ENCODE measurements at regions not wholly inside any gene's neighbourhood (a gene's known extent, or its start where the extent isn't known, plus 50 kb on each side); places are given as distances from the start of the nearest gene placed in this dataset.
"Not testable (repeated sequence)": the region's sequence is repeated elsewhere in the genome, so short reads cannot be mapped to it uniquely, and the experiment has no call there.

DNA sequence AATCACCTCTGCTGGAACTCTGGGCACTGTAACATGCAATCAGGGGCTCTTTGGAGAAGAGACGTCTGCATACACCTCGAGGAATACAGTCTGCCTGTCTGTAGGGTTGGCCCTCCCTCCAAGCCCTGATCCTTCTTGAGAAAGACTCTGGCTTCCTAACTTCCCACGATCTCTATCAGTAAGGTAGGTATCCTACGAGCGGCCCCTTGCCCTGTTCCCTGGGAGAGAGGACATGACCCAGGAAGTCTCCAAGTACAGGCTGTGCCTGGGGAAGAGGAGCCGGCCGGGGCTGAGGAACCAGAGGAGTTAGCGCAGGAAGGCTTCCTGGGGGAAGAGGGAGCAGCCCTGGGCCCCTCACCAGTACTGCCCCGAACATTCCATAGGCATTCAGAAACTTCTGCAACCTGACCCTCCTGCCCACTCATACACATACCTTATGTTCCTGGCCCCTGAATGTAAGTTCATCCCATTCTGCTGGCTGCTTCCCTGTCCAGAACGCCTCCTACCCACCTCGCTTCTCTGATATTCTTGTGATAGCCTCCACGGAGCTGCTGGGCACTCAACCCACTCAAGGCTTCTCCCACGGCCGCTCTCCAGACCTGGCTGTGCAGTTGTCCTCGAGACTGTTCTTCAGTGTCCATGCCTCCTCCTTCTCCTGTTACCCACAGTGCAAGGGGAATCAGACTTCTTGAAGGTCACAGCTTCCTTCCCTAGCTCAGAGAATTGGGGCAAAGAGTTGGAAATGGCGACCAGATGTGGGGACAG, 116.1 kb downstream of the CYP26B1 start:
- DNase-seq, result no peak

DNA sequence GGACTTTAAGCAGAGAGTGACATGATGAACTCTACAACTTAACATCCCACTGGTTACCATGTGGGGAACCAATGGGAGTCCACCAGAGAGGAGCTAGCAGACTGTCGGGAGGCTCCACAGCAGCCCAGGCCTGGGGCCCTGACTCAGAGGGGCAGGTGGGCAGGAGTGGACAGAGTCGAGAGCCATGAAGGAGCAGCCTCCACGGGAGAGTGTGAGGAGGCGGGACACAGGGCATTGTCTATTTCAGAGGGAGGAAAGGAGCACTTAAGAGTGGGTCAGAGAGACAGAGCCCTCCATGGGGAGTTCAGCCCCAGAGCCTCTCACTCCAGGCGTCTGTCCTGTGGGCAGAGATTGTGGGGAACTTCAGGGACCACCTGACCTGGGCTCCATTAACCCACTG, 118.7 kb downstream of the CYP26B1 start:
- DNase-seq, result no peak

GRCh38 chr2:72028351-72028995, 119.2 kb downstream of the CYP26B1 start:
- no peak for DNase-seq

DNA sequence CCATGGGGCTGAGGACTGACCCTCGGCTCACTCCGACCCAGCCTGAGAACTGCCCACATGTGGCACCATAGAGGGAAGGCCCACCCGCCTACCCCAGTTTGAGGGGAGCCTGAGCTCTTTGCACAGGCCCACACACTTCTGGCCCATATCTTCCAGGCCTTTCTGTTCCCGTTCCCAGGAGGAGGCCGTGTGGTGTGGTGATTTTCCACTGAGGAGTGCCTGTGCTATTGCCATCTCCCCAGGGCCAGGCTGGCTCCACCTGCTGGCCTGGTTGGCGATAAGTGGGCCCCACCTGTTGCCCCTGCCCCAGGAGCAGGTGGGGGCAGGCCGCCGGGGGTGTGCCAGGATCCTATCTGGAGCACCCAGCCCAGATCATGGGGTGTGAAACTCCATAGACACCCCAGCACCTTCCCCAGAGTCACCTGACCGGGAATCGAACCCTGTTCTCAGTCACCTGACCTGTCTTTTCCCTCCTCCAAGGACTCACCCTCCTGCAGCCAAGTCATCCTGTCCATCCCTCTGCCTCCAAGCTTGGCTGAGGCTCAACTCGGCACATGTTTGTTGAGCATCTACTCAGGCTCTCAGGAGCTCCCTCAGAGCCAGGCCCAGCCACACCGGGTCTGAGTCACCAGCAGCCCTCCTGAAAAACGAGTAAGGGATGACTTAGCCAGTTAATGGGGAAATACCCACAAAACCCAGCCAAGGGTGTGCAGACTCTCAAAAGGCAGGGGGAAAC, 120.1 kb downstream of the CYP26B1 start:
- DNase-seq, result no peak

GRCh38 chr2:72026819-72027425, 120.7 kb downstream of the CYP26B1 start:
- no peak for DNase-seq

DNA sequence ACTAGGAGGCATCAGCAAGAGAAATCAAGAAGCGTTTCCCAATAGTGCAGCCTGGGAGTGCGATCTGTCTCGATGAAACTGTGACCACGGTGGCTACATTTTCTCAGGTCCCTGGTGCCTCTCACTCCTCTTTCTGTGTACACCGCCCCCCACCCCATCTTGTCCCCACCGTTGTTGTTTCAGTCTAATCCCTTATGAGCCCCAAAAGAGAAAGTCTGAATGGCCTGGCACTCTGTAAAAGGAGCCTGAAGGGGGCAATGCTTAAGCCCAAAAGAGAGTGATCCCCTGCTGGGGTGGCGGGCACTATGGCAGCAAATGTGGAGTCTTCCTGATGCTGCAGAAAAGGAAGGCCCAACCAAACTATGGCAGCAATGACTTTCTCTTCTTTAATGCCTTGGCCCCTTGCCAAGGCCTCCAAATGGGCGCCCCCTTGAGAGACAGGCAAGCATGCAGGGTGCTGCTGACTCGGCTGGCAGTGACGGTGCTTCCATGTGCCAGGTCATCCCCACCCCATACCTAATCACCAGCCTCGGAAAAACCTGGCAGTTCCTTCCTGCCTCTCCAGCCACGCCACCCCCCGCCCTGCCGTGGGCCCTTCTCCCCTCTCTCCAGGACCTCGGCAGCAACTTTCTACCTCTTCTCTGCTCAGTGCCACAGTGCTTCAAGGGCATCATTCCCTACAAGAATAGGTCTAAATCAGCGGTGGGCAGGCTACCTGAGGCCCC, 123.0 kb downstream of the CYP26B1 start:
- no peak for DNase-seq

DNA sequence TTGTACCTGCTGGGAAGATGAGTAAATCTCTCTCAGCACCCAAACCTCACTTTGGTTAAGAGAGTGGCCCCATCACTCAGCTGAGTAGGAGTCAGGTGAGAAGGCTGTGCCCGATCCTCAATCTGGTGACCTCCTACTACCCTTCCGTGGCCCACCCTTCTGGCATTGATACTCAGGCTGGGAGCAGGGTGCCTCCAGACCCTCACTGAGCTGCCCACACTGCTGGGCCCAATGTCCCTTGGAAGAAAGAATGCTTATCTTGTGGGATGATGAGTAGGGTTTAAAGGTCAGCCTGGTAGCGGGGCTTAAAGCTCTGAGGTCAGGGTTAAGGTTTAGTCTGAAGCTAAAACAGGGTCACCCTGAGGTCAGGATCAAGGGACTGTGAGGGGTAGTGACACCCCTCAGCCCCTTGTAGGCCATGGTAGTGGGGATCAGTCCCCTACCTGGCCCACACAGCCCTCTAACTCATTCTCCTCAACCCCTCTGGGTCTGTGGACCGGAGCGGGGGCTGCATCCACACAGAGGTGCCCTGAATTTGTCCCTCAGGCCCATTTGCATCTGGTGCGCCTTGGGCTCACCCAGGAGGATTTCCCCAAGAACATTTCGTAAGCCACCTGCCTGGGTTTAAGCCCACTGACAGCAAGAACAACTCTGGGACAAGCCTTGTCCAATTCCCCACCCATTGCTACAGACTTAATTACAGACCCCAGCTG, 123.8 kb downstream of the CYP26B1 start:
- DNase-seq, result no peak

GRCh38 chr2:72021371-72021770, 126.3 kb downstream of the CYP26B1 start:
- DNase-seq, result not testable (repeated sequence)

- peak; percentile 48 for DNase-seq
Measured at GRCh38 chr2:72015266-72015665, 132.4 kb downstream of the CYP26B1 start.

- peak; percentile 31 for DNase-seq
Measured at GRCh38 chr2:72014831-72015230, 132.8 kb downstream of the CYP26B1 start.

GRCh38 chr2:72013726-72014125, 133.9 kb downstream of the CYP26B1 start:
- no peak for DNase-seq

- DNase-seq, result no peak
Measured at GRCh38 chr2:72012886-72013574, 134.6 kb downstream of the CYP26B1 start.

DNA sequence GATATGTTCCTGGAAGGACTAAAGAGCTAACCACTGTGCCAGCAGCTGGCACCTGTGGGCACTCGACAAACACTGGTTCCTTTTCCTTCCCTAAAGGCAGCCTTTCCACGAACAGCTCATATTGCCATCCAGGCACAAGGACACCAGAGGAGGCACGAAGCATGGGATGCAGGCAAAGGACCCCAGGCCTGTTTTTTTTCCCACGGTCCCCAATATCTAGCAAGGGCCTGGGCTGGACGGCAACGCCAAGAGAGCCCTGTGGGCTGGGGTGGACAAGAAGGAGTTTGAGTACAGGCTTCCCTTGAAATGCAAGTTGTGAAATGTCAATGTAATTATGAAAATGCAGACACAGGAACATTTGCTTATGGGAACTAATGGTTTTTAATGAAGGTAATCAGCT, 135.9 kb downstream of the CYP26B1 start:
- DNase-seq, result no peak

- no peak for DNase-seq
Measured at GRCh38 chr2:72011370-72011689, 136.3 kb downstream of the CYP26B1 start.

GRCh38 chr2:72010647-72011369, 136.9 kb downstream of the CYP26B1 start:
- no peak for DNase-seq

GRCh38 chr2:72008608-72009007, 139.1 kb downstream of the CYP26B1 start:
- DNase-seq, result no peak

GRCh38 chr2:72007402-72007801, 140.3 kb downstream of the CYP26B1 start:
- no peak for DNase-seq

DNA sequence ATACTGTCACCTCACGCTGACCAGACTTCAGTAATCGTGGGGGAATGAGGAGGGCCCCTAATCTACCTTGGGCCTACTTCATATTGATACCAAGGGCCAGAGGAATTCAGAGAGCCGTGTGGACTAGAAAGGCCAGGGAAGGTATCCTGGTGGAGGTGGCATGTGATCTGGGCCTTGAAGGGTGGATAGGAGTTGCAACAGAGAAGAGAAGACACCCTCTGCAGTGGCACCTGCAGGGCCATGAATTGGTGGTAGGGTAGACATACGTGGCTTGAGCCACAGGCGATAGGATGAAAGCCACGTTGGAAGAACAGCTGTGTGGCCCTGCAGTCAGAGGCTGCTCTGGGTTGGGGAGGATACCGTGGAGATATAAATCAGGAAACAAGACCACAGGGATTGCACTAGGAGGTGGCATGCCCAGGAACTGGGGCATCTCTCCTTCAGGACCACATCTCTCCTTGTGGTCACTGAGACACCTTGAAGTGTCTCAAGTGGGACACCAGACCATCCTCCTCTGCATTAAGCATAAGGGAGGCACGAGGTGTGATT, 141.4 kb downstream of the CYP26B1 start:
- no peak for DNase-seq

GRCh38 chr2:72004976-72005375, 142.7 kb downstream of the CYP26B1 start:
- no peak for DNase-seq

- no peak for DNase-seq
Measured at GRCh38 chr2:72004201-72004915, 143.3 kb downstream of the CYP26B1 start.

All from fibroblast of skin of scalp (primary cell).